ENCODE measurements at regions not wholly inside any gene's neighbourhood (a gene's known extent, or its start where the extent isn't known, plus 50 kb on each side); places are given as distances from the start of the nearest gene placed in this dataset.

DNA sequence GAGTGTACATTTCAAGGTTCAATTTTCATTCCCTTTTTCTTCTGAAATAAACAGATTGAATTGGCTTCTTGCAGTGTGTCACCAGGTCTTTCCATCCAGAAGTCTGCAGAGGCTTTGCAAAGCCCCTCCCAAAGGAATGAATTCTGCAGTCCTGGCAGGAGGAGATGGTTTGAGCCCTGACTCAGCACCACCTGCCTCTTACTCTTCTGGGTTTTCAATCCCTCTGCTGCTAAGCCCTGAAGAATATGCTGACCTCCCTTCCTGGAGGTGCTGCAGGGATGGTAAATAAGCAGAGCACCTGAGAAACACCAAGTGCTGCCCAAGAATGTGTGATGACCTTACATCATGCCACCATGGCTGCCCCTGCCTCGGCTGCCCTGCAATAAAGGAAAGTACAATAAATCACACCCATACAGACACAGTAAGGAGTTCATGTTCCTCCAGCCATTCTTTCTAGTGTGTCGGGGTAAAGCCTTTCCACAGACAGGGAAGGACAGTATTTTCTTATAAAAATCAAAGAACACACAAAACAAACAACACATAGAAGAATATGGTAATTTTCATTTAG, 209.2 kb downstream of the ZNF326 start:
- TF ChIP-seq, protein P1, sequence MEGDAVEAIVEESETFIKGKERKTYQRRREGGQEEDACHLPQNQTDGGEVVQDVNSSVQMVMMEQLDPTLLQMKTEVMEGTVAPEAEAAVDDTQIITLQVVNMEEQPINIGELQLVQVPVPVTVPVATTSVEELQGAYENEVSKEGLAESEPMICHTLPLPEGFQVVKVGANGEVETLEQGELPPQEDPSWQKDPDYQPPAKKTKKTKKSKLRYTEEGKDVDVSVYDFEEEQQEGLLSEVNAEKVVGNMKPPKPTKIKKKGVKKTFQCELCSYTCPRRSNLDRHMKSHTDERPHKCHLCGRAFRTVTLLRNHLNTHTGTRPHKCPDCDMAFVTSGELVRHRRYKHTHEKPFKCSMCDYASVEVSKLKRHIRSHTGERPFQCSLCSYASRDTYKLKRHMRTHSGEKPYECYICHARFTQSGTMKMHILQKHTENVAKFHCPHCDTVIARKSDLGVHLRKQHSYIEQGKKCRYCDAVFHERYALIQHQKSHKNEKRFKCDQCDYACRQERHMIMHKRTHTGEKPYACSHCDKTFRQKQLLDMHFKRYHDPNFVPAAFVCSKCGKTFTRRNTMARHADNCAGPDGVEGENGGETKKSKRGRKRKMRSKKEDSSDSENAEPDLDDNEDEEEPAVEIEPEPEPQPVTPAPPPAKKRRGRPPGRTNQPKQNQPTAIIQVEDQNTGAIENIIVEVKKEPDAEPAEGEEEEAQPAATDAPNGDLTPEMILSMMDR (IDR thresholded peaks at IDR 0.05), result no peak
- no peak for TF ChIP-seq POLR2AphosphoS5 (IDR thresholded peaks at IDR 0.05)

Data from breast epithelium (tissue), 3 donors.